HepG2 (cell line): ENCODE measurements at regions not wholly inside any gene's neighbourhood (a gene's known extent, or its start where the extent isn't known, plus 50 kb on each side); places are given as distances from the start of the nearest gene placed in this dataset.

ENCODE experiments used
- ATAC-seq: fragments of 200-7000 bp; cut with Tn5 transposase; 3 replicates; pipeline ENCODE4 v1.9.1; 2020; ENCODE audit warnings: mild to moderate bottlenecking, moderate library complexity
- BruUV-seq: library from RNA; stranded (reverse); fragments of 400-500 nt; replicated peaks from 2 replicates; lab custom pipeline; 2021; lab: Mats Ljungman, UMichigan
- CTCF ChIA-PET: fragments of 300-600 bp; formaldehyde crosslinking; extraction: SDS; loops from one replicate; lab custom pipeline; 2021; ENCODE audit warnings: low total read pairs, inconsistent platforms, low intra/inter-chr PET ratio; lab: Yijun Ruan, JAX
- POLR2A ChIA-PET: fragments of 350-600 bp; sonication (Branson Sonifier 250); formaldehyde crosslinking; loops from one replicate; lab custom pipeline; 2020; ENCODE audit warnings: antibody characterized with exemption, inconsistent platforms; lab: Yijun Ruan, JAX
- DNase-seq: peaks from one replicate; pipeline ENCODE4 v3.0.0-alpha.2; 2015; ENCODE audit warnings: low spot score
- FAIRE-seq: peaks from 3 replicates; lab custom pipeline; 2011; peaks lifted over from hg19 to GRCh38; lab: Jason Lieb, UNC
- H2AFZ ChIP-seq: one replicate; pipeline ENCODE4 v1.6.1; 2011; ENCODE audit warnings: low read length, inconsistent platforms
- H3K27ac ChIP-seq: fragments of 300-600 bp; 3 replicates; pipeline ENCODE4 v1.8.0; 2011; ENCODE audit warnings: mixed run types, mild to moderate bottlenecking, mixed read lengths, low read length, inconsistent platforms; ENCODE audit not compliant: insufficient read depth; ENCODE audit errors: extremely low read length
- H3K27me3 ChIP-seq, 2 experiments: fragments of 200-600 bp in 1 of 2; 2 replicates in 1 of 2; 3 replicates in 1 of 2; pipeline versions ENCODE4 v1.6.0 to v1.8.0; 2011; ENCODE audit warnings: low read length in 2 of 2, mild to moderate bottlenecking in 2 of 2, moderate library complexity in 2 of 2, inconsistent platforms in 1 of 2; ENCODE audit not compliant: insufficient read depth in 2 of 2, control insufficient read depth in 1 of 2
- H3K36me3 ChIP-seq, 2 experiments: fragments of 200-600 bp in 1 of 2; replicated peaks in 1 of 2; 2 replicates in 1 of 2; 3 replicates in 1 of 2; pipeline versions ENCODE4 v1.5.1 to v1.8.0; 2011; ENCODE audit warnings: low read length in 2 of 2, inconsistent platforms in 1 of 2; ENCODE audit not compliant: insufficient read depth in 2 of 2, control insufficient read depth in 1 of 2
- H3K4me1 ChIP-seq: 2 replicates; pipeline ENCODE4 v1.5.1; 2012; ENCODE audit warnings: low read length, inconsistent platforms; ENCODE audit not compliant: insufficient read depth
- H3K4me2 ChIP-seq: 2 replicates; pipeline ENCODE4 v1.6.0; 2011; ENCODE audit warnings: low read depth, low read length, inconsistent platforms
- H3K4me3 ChIP-seq, 3 experiments: fragments of 200-600 bp in 1 of 3; sonication (generic), shearing (Covaris generic) in 1 of 3; replicated peaks in 1 of 3; 2 replicates each; pipeline ENCODE4 v1.5.1; 2011 to 2016; ENCODE audit warnings: low read length in 3 of 3, inconsistent platforms in 2 of 3, low read depth in 2 of 3, mild to moderate bottlenecking in 2 of 3, control low read depth in 1 of 3, mixed read lengths in 1 of 3; ENCODE audit not compliant: insufficient read depth in 1 of 3
- H3K79me2 ChIP-seq: one replicate; pipeline ENCODE4 v1.6.1; 2011; ENCODE audit warnings: low read length, inconsistent platforms; ENCODE audit not compliant: insufficient read depth
- H3K9ac ChIP-seq: 2 replicates; pipeline ENCODE4 v1.6.0; 2011; ENCODE audit warnings: mild to moderate bottlenecking, low read depth, low read length, inconsistent platforms; ENCODE audit not compliant: insufficient read depth
- H3K9me3 ChIP-seq: 2 replicates; pipeline ENCODE4 v1.5.1; 2012; ENCODE audit warnings: mild to moderate bottlenecking, low read length
- H4K20me1 ChIP-seq: 2 replicates; pipeline ENCODE4 v1.6.0; 2011; ENCODE audit warnings: inconsistent platforms, mild to moderate bottlenecking, low read length, moderate library complexity; ENCODE audit not compliant: insufficient read depth
- CENPT ChIP-seq: sonication (generic); formaldehyde crosslinking; IDR thresholded peaks from 2 replicates; pipeline ENCODE4 v1.8.0; 2022; ENCODE audit warnings: low read depth, mild to moderate bottlenecking, moderate library complexity, missing genetic modification reagents
- ERF ChIP-seq: IDR thresholded peaks from 2 replicates; pipeline ENCODE4 v1.6.1; 2018; ENCODE audit warnings: missing biosample characterization, missing genetic modification reagents
- FOXM1 ChIP-seq: sonication (generic); formaldehyde crosslinking; IDR thresholded peaks from 2 replicates; pipeline ENCODE4 v1.5.0; 2020; ENCODE audit warnings: missing genetic modification reagents
- KDM2A ChIP-seq: sonication (generic); formaldehyde crosslinking; IDR thresholded peaks from 2 replicates; pipeline ENCODE4 v1.4.0; 2020; ENCODE audit warnings: low read depth, missing genetic modification reagents, borderline replicate concordance
- PAX8 ChIP-seq: sonication (generic); formaldehyde crosslinking; IDR thresholded peaks from 2 replicates; pipeline ENCODE4 v1.8.0; 2022; ENCODE audit warnings: mild to moderate bottlenecking, missing genetic modification reagents, borderline replicate concordance
- RFXAP ChIP-seq: sonication (generic); formaldehyde crosslinking; IDR thresholded peaks from 2 replicates; pipeline ENCODE4 v1.4.0; 2020; ENCODE audit warnings: missing genetic modification reagents, borderline replicate concordance
- ZNF225 ChIP-seq: sonication (generic); formaldehyde crosslinking; IDR thresholded peaks from 2 replicates; pipeline ENCODE4 v1.4.0; 2020; ENCODE audit warnings: mild to moderate bottlenecking, missing genetic modification reagents
- ZNF335 ChIP-seq: sonication (generic); formaldehyde crosslinking; IDR thresholded peaks from 2 replicates; pipeline ENCODE4 v1.4.0; 2020; ENCODE audit warnings: missing genetic modification reagents
- ZNF7 ChIP-seq: IDR thresholded peaks from 2 replicates; pipeline ENCODE4 v1.6.1; 2016; ENCODE audit warnings: missing biosample characterization, missing genetic modification reagents
- ZNF749 ChIP-seq: sonication (generic); formaldehyde crosslinking; IDR thresholded peaks from 2 replicates; pipeline ENCODE4 v1.8.0; 2022; ENCODE audit warnings: mild to moderate bottlenecking, missing genetic modification reagents, moderate library complexity, borderline replicate concordance
- WGBS: methylation state at CpG from one replicate; pipeline ENCODE4 v1.1.6; 2017; ENCODE audit warnings: low lambda C conversion rate; 5-methylcytosine and 5-hydroxymethylcytosine counted together
- in situ Hi-C: cut with HindIII; loops from 2 replicates; pipeline ENCODE4 v1.10.0; 2017; ENCODE audit warnings: low pct_unique_long_range_greater_than_20kb; ENCODE audit not compliant: extremely low pct_ligation_motif_present
- intact Hi-C: fragments of 100-400 bp; cut with micrococcal nuclease; formaldehyde crosslinking; loops from one replicate; pipeline ENCODE4 v1.10.0; 2022; ENCODE audit not compliant: unreplicated experiment
- TF ChIP-seq, protein P1 (sequence below): IDR thresholded peaks from 2 replicates; pipeline ENCODE4 v1.6.1; 2016
- TF ChIP-seq, protein P2 (sequence below): sonication (generic); formaldehyde crosslinking; IDR thresholded peaks from 2 replicates; pipeline ENCODE4 v1.4.0; 2020; ENCODE audit warnings: missing genetic modification reagents
- TF ChIP-seq, protein P3 (sequence below), 2 experiments: sonication (generic) in 1 of 2; formaldehyde crosslinking in 1 of 2; IDR thresholded peaks; 2 replicates each; pipeline versions ENCODE4 v1.5.1 to v1.6.1; 2011 to 2020; ENCODE audit warnings: borderline replicate concordance in 1 of 2, low read depth in 1 of 2, low read length in 1 of 2, mild to moderate bottlenecking in 1 of 2, missing genetic modification reagents in 1 of 2, moderate library complexity in 1 of 2

DNA sequence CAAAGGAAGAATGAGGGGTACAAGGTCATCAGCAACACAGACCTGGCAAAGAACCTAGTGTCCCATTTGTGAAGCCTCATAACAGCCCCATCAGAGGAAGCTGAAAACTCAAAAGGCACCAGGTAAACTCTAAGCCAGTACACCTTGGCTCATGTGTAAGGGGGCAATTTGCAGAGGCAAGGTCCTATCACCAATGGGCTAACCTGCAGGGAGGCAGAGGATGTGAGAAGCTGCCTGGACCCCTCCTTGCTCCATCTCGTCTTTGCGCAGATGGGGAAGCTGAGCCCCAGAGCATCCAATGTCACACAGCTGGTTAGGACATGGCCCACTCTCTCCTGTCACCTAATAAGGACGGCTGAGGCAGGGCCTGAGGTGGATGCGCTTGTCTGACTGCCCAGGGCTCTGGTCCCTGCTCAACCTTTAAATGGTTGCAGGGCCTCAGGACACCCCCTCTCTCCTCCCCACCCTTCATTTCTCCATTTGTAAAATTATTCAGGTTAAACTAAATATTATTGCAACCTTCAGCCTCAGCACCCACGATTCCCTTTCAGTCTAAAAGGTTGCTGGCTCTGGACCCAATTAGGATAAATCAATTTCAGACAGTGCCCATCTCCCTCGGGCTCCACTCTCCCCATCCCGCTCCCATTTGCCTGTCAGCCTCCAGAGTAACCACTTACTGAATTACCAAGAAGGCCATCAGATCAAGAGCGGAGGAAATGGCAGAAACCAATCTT is 135.3 kb downstream of the OAT start:
- in situ Hi-C loops = no loop called here
- Histone ChIP-seq H3K27ac (no peak overlapping the region), H3K27me3 (peaks cover 0 to 28% of the 10 kb centered on the region in 2 experiments; a peak in 3 of 5 replicates), H3K4me1 (no peaks in the 10 kb centered on the region), H3K36me3 (no peaks in the 10 kb centered on the region), H3K9me3 (no peaks in the 10 kb centered on the region), H4K20me1 (no peaks in the 10 kb centered on the region), H3K4me3 (no peak overlapping the region), H2AFZ (no peak overlapping the region), H3K79me2 (no peaks in the 10 kb centered on the region), H3K4me2 (no peak overlapping the region), H3K9ac (no peak overlapping the region)
- BruUV-seq = no TSS peak
- intact Hi-C loops = no loop called here
- ATAC-seq = no peak
- 28% methylated on average over 8 of the region's 8 CpGs for WGBS
- TF ChIP-seq, protein P1, sequence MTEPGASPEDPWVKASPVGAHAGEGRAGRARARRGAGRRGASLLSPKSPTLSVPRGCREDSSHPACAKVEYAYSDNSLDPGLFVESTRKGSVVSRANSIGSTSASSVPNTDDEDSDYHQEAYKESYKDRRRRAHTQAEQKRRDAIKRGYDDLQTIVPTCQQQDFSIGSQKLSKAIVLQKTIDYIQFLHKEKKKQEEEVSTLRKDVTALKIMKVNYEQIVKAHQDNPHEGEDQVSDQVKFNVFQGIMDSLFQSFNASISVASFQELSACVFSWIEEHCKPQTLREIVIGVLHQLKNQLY (CRISPR knock-in tag) = no peak
- TF ChIP-seq CENPT = no peak
- no peak for TF ChIP-seq FOXM1 (CRISPR knock-in tag)
- TF ChIP-seq, protein P2, sequence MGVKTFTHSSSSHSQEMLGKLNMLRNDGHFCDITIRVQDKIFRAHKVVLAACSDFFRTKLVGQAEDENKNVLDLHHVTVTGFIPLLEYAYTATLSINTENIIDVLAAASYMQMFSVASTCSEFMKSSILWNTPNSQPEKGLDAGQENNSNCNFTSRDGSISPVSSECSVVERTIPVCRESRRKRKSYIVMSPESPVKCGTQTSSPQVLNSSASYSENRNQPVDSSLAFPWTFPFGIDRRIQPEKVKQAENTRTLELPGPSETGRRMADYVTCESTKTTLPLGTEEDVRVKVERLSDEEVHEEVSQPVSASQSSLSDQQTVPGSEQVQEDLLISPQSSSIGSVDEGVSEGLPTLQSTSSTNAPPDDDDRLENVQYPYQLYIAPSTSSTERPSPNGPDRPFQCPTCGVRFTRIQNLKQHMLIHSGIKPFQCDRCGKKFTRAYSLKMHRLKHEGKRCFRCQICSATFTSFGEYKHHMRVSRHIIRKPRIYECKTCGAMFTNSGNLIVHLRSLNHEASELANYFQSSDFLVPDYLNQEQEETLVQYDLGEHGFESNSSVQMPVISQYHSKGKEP (CRISPR knock-in tag) = no peak
- TF ChIP-seq RFXAP (CRISPR knock-in tag) = no peak
- TF ChIP-seq KDM2A (CRISPR knock-in tag) = no peak
- no peak for TF ChIP-seq ZNF335 (CRISPR knock-in tag)
- TF ChIP-seq, protein P3, sequence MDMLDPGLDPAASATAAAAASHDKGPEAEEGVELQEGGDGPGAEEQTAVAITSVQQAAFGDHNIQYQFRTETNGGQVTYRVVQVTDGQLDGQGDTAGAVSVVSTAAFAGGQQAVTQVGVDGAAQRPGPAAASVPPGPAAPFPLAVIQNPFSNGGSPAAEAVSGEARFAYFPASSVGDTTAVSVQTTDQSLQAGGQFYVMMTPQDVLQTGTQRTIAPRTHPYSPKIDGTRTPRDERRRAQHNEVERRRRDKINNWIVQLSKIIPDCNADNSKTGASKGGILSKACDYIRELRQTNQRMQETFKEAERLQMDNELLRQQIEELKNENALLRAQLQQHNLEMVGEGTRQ (IDR thresholded peaks at IDR 0.05; ENCODE audit: low read depth, low read length) = no peak
- TF ChIP-seq, protein P3 (CRISPR knock-in tag; IDR thresholded peaks at IDR 0.05; ENCODE audit: borderline replicate concordance) = no peak
- no peak for TF ChIP-seq PAX8 (CRISPR knock-in tag)
- no peak for TF ChIP-seq ERF (CRISPR knock-in tag)
- no peak for TF ChIP-seq ZNF749 (CRISPR knock-in tag)
- TF ChIP-seq ZNF225 (CRISPR knock-in tag) = no peak
- TF ChIP-seq ZNF7 (CRISPR knock-in tag) = no peak
- no peak for FAIRE-seq
- ChIA-PET POLR2A (no interaction called here), CTCF (no interaction called here)
- DNase-seq = no peak
